IgD-negative memory B cell (primary cell): ENCODE measurements at regions not wholly inside any gene's neighbourhood (a gene's known extent, or its start where the extent isn't known, plus 50 kb on each side); places are given as distances from the start of the nearest gene placed in this dataset.

Source experiments
- H3K27ac Mint-ChIP-seq, 3 donors: one replicate each; pipeline ENCODE4 v1.8.0; 2020 to 2022; ENCODE audit warnings: mild to moderate bottlenecking in 3 of 3, mixed read lengths in 3 of 3, moderate library complexity in 1 of 3
- H3K27me3 Mint-ChIP-seq: one replicate; pipeline ENCODE4 v1.8.0; 2021; ENCODE audit warnings: mixed read lengths
- H3K36me3 Mint-ChIP-seq: one replicate; pipeline ENCODE4 v1.8.0; 2020; ENCODE audit warnings: mild to moderate bottlenecking, mixed read lengths
- H3K4me1 Mint-ChIP-seq, 3 donors: one replicate each; pipeline ENCODE4 v1.8.0; 2020 to 2022; ENCODE audit warnings: mixed read lengths in 3 of 3, mild to moderate bottlenecking in 1 of 3
- H3K4me3 Mint-ChIP-seq, 4 donors: one replicate each; pipeline ENCODE4 v1.8.0; 2020 to 2022; ENCODE audit warnings: mild to moderate bottlenecking in 4 of 4, mixed read lengths in 4 of 4, moderate library complexity in 3 of 4
- H3K9me3 Mint-ChIP-seq, 3 donors: one replicate each; pipeline ENCODE4 v1.8.0; 2020 to 2021; ENCODE audit warnings: mixed read lengths in 3 of 3, mild to moderate bottlenecking in 1 of 3

- Mint-ChIP-seq H3K4me3 (no peak overlapping the region), H3K27me3 (no peaks in the 10 kb centered on the region), H3K4me1 (no peaks in the 10 kb centered on the region), H3K36me3 (no peaks in the 10 kb centered on the region), H3K9me3 (no peaks in the 10 kb centered on the region), H3K27ac (no peak overlapping the region)
These were observed 74.6 kb downstream of the FEM1C start for GRCh38 chr5:115469904-115470516.

GRCh38 chr5:115467628-115468027, 76.9 kb downstream of the FEM1C start:
- H3K36me3 Mint-ChIP-seq = no peaks in the 10 kb centered on the region
- H3K4me1 Mint-ChIP-seq = no peaks in the 10 kb centered on the region
- no peaks in the 10 kb centered on the region for H3K9me3 Mint-ChIP-seq
- H3K4me3 Mint-ChIP-seq = no peak overlapping the region
- no peaks in the 10 kb centered on the region for H3K27me3 Mint-ChIP-seq
- no peak overlapping the region for H3K27ac Mint-ChIP-seq

- H3K27ac Mint-ChIP-seq = no peak overlapping the region
- H3K4me3 Mint-ChIP-seq = no peak overlapping the region
- H3K27me3 Mint-ChIP-seq = no peaks in the 10 kb centered on the region
- peaks cover 2% of the 10 kb centered on the region for H3K36me3 Mint-ChIP-seq
- H3K4me1 Mint-ChIP-seq = no peaks in the 10 kb centered on the region
- no peaks in the 10 kb centered on the region for H3K9me3 Mint-ChIP-seq
These were observed 79.1 kb downstream of the FEM1C start for GRCh38 chr5:115465431-115465830.

- no peaks in the 10 kb centered on the region for H3K4me1 Mint-ChIP-seq
- no peak overlapping the region for H3K27ac Mint-ChIP-seq
- no peaks in the 10 kb centered on the region for H3K9me3 Mint-ChIP-seq
- H3K27me3 Mint-ChIP-seq = no peaks in the 10 kb centered on the region
- H3K4me3 Mint-ChIP-seq = no peak overlapping the region
- peaks cover 2% of the 10 kb centered on the region for H3K36me3 Mint-ChIP-seq
These were observed 80.6 kb downstream of the FEM1C start for GRCh38 chr5:115463983-115464382.

GRCh38 chr5:115461506-115462290, 82.9 kb downstream of the FEM1C start:
- H3K27me3 Mint-ChIP-seq = peaks cover 2% of the 10 kb centered on the region
- no peak overlapping the region for H3K4me3 Mint-ChIP-seq
- no peaks in the 10 kb centered on the region for H3K9me3 Mint-ChIP-seq
- H3K27ac Mint-ChIP-seq = no peak overlapping the region
- no peaks in the 10 kb centered on the region for H3K4me1 Mint-ChIP-seq
- peaks cover 2% of the 10 kb centered on the region for H3K36me3 Mint-ChIP-seq

- H3K27me3 Mint-ChIP-seq = peaks cover 7% of the 10 kb centered on the region
- no peak overlapping the region for H3K27ac Mint-ChIP-seq
- peaks cover 2% of the 10 kb centered on the region for H3K36me3 Mint-ChIP-seq
- no peaks in the 10 kb centered on the region for H3K4me1 Mint-ChIP-seq
- H3K4me3 Mint-ChIP-seq = no peak overlapping the region
- no peaks in the 10 kb centered on the region for H3K9me3 Mint-ChIP-seq
These were observed 83.5 kb downstream of the FEM1C start for GRCh38 chr5:115461093-115461492.

GRCh38 chr5:115460472-115460871, 84.1 kb downstream of the FEM1C start:
- peaks cover 10% of the 10 kb centered on the region for H3K27me3 Mint-ChIP-seq
- H3K36me3 Mint-ChIP-seq = peaks cover 2% of the 10 kb centered on the region
- no peak overlapping the region for H3K4me3 Mint-ChIP-seq
- H3K4me1 Mint-ChIP-seq = no peaks in the 10 kb centered on the region
- H3K27ac Mint-ChIP-seq = no peak overlapping the region
- H3K9me3 Mint-ChIP-seq = no peaks in the 10 kb centered on the region

GRCh38 chr5:115459855-115460341, 84.7 kb downstream of the FEM1C start:
- Mint-ChIP-seq H3K9me3 (no peaks in the 10 kb centered on the region), H3K27ac (no peak overlapping the region), H3K4me3 (no peak overlapping the region), H3K36me3 (peaks cover 2% of the 10 kb centered on the region), H3K4me1 (no peaks in the 10 kb centered on the region), H3K27me3 (peaks cover 10% of the 10 kb centered on the region)

GRCh38 chr5:115458416-115458815, 86.2 kb downstream of the FEM1C start:
- H3K4me3 Mint-ChIP-seq = no peak overlapping the region
- H3K27me3 Mint-ChIP-seq = peaks cover 10% of the 10 kb centered on the region
- no peak overlapping the region for H3K27ac Mint-ChIP-seq
- no peaks in the 10 kb centered on the region for H3K9me3 Mint-ChIP-seq
- H3K4me1 Mint-ChIP-seq = no peaks in the 10 kb centered on the region
- H3K36me3 Mint-ChIP-seq = peaks cover 2% of the 10 kb centered on the region

GRCh38 chr5:115458003-115458409, 86.6 kb downstream of the FEM1C start:
- H3K36me3 Mint-ChIP-seq = peaks cover 2% of the 10 kb centered on the region
- peaks cover 10% of the 10 kb centered on the region for H3K27me3 Mint-ChIP-seq
- H3K4me3 Mint-ChIP-seq = no peak overlapping the region
- H3K9me3 Mint-ChIP-seq = no peaks in the 10 kb centered on the region
- no peaks in the 10 kb centered on the region for H3K4me1 Mint-ChIP-seq
- no peak overlapping the region for H3K27ac Mint-ChIP-seq

GRCh38 chr5:115457571-115457970, 87.0 kb downstream of the FEM1C start:
- Mint-ChIP-seq H3K27me3 (peaks cover 10% of the 10 kb centered on the region), H3K36me3 (peaks cover 2% of the 10 kb centered on the region), H3K4me3 (no peak overlapping the region), H3K9me3 (no peaks in the 10 kb centered on the region), H3K27ac (no peak overlapping the region), H3K4me1 (no peaks in the 10 kb centered on the region)

- Mint-ChIP-seq H3K36me3 (peaks cover 1% of the 10 kb centered on the region), H3K4me3 (no peak overlapping the region), H3K27ac (no peak overlapping the region), H3K9me3 (no peaks in the 10 kb centered on the region), H3K4me1 (no peaks in the 10 kb centered on the region), H3K27me3 (peaks cover 10% of the 10 kb centered on the region)
These were observed 88.0 kb downstream of the FEM1C start for GRCh38 chr5:115456539-115457040.

GRCh38 chr5:115456056-115456455, 88.5 kb downstream of the FEM1C start:
- no peak overlapping the region for H3K27ac Mint-ChIP-seq
- H3K36me3 Mint-ChIP-seq = no peaks in the 10 kb centered on the region
- H3K27me3 Mint-ChIP-seq = peaks cover 10% of the 10 kb centered on the region
- H3K4me1 Mint-ChIP-seq = no peaks in the 10 kb centered on the region
- H3K9me3 Mint-ChIP-seq = no peaks in the 10 kb centered on the region
- no peak overlapping the region for H3K4me3 Mint-ChIP-seq

- H3K4me1 Mint-ChIP-seq = no peaks in the 10 kb centered on the region
- no peaks in the 10 kb centered on the region for H3K9me3 Mint-ChIP-seq
- H3K27ac Mint-ChIP-seq = no peak overlapping the region
- no peak overlapping the region for H3K4me3 Mint-ChIP-seq
- peaks cover 10% of the 10 kb centered on the region for H3K27me3 Mint-ChIP-seq
- no peaks in the 10 kb centered on the region for H3K36me3 Mint-ChIP-seq
These were observed 89.3 kb downstream of the FEM1C start for GRCh38 chr5:115455301-115455707.

GRCh38 chr5:115453391-115454095, 91.0 kb downstream of the FEM1C start:
- Mint-ChIP-seq H3K27me3 (peaks cover 10% of the 10 kb centered on the region), H3K36me3 (no peaks in the 10 kb centered on the region), H3K4me3 (no peak overlapping the region), H3K9me3 (no peaks in the 10 kb centered on the region), H3K4me1 (no peaks in the 10 kb centered on the region), H3K27ac (no peak overlapping the region)
